Adrenal gland (tissue), 5 donors: ENCODE measurements at regions not wholly inside any gene's neighbourhood (a gene's known extent, or its start where the extent isn't known, plus 50 kb on each side); places are given as distances from the start of the nearest gene placed in this dataset.

Experiments
- CTCF ChIP-seq, 6 experiments: fragments of 450-650 bp in 4 of 6; fragments of 200-600 bp in 2 of 6; sonication (generic) in 1 of 6; IDR thresholded peaks; 1 replicate in 5 of 6; 2 replicates in 1 of 6; pipeline versions ENCODE4 v1.5.1 to v1.8.0; 2016 to 2021; ENCODE audit warnings: antibody characterized with exemption in 6 of 6, mild to moderate bottlenecking in 2 of 6, moderate library complexity in 1 of 6
- POLR2A ChIP-seq, 2 donors: fragments of 450-650 bp; IDR thresholded peaks; one replicate each; pipeline ENCODE4 v1.6.1; 2017; ENCODE audit warnings: antibody characterized with exemption in 2 of 2, mild to moderate bottlenecking in 2 of 2, moderate library complexity in 1 of 2
- donor health status: DM: no; HTN: no; CAD: no.

- TF ChIP-seq CTCF (IDR thresholded peaks at IDR 0.05) (no peak), POLR2A (IDR thresholded peaks at IDR 0.05) (no peak)
Observed at GRCh38 chr6:113668641-113669408, 188.3 kb upstream of the MARCKS start.
